Dermis microvascular lymphatic vessel endothelial cell (primary cell): ENCODE measurements at regions not wholly inside any gene's neighbourhood (a gene's known extent, or its start where the extent isn't known, plus 50 kb on each side); places are given as distances from the start of the nearest gene placed in this dataset.
"Not testable (repeated sequence)": the region's sequence is repeated elsewhere in the genome, so short reads cannot be mapped to it uniquely, and the experiment has no call there.

Experiments
- DNase-seq, 2 donors: peaks; one replicate each; pipeline versions ENCODE4 v3.0.0 to v3.0.0-alpha.2; 2010; ENCODE audit warnings: low read depth in 2 of 2

DNA sequence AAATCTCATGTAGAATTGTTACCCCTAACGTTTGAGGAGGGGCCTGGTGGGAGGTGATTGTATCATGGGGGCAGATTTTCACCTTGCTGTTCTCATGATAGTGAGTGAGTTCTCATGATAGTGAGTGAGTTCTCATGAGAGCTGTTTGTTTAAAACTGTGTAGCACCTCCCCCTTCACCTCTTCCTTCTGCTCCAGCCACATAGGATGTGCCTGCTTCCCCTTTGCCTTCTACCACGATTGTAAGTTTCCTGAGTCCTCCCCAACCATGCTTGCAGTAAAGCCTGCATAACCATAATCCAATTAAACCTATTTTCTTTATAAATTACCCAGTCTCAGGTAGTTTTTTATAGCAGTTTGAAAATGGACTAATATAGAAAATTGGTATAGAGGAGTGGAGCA lies 1783.7 kb upstream of the CDH9 start:
- DNase-seq: no peak

DNA sequence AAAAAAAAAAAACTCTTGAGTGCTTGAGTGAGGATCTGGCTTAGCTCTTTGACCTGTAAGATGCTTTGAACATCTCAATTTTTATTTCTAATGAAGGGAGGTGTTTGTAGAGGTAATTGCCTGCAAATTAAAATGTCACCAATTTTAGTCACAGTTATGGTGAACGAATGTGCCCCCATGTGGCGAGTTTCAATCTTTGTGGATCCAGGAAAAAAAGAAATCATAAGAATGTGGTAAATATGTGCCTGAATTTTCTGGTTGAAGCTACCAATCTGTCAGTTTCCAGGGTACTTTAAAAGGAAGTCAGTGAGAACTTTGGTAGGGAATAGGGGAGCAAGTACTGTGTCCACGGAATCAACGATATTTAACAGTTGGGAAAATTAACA lies 1772.4 kb upstream of the CDH9 start:
- DNase-seq: no peak

DNA sequence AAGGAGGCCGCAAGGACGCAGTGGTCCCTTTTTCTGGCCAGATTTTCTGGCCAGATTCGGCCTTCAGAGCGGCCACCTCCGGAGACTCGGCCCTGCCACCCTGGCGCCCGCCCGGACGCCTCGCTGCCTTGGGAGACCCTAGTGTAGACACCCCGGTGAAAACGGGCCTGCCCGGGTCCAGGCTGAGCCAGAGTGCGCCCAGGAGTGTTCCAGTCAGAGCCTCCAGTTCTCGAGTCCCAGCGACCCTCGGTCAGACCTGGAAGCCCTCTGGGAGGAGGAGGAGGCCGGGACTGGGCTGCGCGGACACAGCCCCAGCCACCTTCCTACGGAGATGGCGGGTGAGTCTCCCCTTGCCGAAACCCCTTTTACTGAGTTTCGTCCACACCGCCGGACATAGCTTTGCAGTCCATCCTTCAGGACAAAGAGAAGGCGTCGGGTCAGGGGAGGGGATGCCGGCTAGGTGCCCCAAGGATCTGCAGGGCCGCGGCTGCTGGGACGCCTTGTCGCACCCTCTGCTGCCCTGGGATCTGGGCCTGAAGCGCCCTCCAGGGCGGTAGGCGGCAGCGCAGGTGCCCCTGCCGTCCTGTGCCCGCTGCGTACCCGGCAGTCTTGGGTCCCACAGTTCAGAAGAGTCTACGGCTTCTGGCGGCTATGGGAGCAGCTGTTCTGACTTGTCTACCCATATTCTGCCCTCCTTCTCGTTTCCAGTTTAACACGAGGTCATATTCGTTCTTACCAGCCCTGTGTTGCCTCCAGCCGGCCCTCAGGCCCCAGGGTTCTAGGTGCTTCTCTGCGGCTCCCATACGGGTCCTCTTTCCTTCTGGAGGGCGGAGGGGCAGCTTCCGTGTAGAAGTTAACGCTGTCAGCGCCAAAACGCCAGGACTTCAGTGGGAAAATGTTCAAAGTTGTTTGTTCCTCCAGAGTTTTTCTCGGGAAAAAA lies 1771.7 kb upstream of the CDH9 start:
- DNase-seq: no peak

- no peak for DNase-seq
Measured at GRCh38 chr5:28808967-28809810, 1770.8 kb upstream of the CDH9 start.

DNA sequence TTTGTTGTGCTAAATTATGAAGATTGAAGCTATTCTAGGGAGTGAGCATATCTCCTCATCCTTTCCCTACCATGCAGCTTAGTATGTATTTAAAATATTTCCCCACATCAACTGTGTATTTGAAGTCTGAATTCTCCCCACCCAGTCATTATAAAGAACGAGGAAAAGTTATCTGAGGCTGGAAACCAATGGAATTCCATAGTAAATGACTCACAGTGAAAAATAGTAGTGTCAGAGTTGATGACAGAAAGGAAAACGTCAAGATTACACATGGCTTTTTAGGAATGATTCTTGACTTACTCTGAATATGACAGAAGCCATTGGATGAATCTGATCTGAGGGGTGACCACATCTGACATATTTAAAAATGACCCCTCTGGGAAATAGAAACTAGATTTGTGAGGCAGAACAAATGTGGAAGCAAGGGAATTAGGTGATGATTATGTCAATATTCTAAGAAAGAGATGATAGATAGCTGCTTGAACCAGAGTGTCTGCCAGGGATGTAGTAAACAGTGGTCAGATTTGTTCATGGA lies 1768.9 kb upstream of the CDH9 start:
- DNase-seq: no peak

GRCh38 chr5:28799035-28799434 lies 1760.6 kb upstream of the CDH9 start:
- DNase-seq: not testable (repeated sequence)

DNA sequence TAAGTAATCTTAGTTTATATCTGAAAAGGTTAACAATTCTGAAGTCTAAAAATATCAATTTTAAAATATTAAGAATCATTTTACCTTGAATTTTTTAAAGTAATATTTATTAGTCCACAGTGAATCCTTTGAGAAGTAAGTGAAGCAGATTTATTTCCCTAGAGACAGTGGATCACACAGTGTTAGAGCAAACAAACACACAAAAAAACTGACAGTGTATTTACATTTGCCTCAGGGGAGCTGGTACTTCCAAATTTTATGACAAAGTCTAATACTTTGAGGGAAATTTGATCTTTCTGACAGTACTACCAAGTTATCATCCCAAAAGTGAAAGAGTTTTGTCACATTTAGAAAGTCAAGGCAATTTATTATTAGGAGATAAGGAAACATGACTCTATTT lies 1750.6 kb upstream of the CDH9 start:
- no peak for DNase-seq

DNA sequence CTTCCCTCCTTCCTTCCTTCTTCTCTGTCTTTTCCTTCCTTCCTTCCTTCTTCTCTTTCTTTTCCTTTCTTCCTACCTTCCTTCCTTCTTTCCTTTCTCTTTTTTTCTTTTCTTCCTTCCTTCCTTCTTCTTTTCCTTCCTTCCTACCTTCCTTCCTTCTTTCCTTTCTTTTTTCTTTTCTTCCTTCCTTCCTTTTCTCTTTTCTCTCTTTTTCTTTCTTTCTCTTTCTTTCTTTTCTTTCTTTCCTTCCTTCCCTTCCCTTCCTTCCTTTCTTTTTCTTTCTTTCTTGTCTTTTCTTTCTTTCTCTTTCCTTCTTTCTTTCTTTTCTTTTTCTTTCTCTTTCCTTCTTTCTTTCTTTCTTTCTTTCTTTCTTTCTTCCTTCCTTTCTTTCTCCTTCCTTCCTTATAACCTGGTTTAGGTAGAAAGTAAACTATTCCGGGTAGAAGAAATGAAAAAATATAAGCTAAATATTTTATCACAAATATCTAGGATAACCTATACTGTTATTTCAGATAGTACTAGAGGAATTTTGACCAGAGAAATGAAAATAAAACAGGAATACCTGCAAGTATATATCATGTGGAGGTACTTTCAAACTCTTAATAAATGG lies 1741.8 kb upstream of the CDH9 start:
- DNase-seq: no peak

DNA sequence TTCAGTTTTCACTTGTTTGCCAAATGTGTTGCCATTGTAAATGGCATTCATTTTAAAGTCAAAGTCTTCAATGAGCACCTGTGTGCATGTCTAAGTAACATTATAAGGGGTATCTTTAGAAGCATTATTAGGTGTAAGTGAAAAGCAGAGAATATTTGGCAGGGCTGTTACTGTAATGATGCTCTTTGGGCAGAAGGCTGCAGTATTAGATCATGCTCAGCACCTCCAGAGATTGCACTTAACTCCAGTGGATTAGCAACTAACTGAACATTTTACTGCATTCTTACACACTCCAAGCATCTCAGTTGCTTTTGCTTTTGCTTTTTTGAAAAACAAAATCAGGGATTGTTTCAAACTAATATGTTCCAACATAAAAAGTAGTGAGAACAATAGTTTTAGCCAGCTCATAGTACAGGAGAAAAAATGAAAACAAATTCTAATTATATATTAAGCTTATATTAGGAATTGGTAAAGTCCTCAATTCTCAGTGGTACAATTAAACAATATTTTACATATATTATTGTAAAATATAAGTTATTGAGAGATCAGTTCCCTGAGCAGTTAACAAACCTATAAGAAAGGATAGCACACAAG lies 1740.9 kb upstream of the CDH9 start:
- no peak for DNase-seq

DNA sequence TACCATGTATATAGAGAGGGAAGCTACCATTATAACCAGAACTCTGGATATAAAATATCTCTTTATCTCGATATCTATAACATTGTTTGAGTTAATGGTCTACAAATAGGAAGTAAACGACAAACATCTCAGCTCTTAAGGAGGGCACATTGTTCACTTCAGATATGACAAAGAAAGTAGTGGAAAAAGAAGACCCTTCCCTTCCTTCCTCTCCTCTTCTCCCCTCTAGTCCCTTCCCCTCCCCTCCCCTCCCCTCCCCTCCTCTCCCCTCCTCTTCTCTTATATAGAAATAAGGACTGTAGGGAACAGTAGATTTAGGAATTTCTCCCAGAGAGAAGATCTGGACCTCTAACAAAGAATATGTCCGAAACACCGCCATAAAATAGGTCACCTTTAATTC lies 1731.9 kb upstream of the CDH9 start:
- no peak for DNase-seq

GRCh38 chr5:28766565-28767158 lies 1728.3 kb upstream of the CDH9 start:
- DNase-seq: peak; percentile 13 to 20

GRCh38 chr5:28751396-28751795 lies 1713.0 kb upstream of the CDH9 start:
- no peak for DNase-seq

- DNase-seq: no peak
Measured at GRCh38 chr5:28750251-28750650, 1711.9 kb upstream of the CDH9 start.

GRCh38 chr5:28748446-28748845 lies 1710.1 kb upstream of the CDH9 start:
- no peak for DNase-seq

GRCh38 chr5:28743716-28744110 lies 1705.3 kb upstream of the CDH9 start:
- no peak for DNase-seq

DNA sequence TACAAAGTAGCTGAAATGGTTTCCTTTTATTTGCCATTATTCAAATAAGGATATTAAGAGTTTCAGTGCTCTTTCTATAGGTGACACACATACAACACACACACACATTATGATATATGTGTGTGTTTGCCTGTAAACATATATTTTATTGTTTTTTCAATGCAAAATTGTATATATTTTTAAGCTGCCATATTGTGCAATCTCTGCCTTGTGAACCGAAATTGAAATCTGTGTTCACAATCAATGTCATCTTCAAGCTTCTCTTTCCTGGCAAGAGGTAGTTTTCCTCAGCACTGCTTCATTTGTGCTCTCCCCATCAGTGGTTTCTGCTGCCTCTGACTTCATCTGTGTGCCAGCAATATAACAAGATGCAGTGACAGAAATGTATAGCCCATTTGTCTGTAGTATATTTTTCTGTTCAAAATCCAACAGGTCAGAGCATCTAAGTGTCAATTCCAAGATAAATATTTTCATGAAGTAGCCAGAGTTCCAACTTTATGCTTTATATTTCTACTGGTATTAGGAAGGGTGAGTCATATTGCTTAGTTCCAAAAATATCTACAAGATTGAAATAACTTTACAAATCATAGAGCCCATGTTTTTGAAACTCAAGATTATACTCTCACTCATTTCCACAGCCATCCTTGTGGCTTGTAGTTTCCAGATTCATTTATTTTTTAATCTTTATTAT lies 1704.8 kb upstream of the CDH9 start:
- no peak for DNase-seq

DNA sequence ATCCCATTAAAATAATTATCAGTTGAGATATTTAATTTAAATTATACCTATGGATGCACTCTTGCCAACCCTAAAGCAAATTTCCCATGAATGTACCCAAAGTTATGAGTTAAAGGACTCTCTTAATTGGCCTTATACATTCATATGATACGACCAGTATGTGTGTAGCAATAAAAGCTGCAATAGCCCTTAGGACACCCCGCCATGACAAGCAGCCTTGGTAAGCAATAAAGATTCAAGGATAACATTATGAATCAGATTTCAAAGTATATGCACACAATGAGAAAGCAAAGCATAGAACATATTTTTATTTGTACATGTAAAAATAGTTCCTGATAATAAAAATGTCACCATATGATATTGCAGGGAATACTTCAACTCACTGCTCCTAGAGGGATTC lies 1699.3 kb upstream of the CDH9 start:
- no peak for DNase-seq

DNA sequence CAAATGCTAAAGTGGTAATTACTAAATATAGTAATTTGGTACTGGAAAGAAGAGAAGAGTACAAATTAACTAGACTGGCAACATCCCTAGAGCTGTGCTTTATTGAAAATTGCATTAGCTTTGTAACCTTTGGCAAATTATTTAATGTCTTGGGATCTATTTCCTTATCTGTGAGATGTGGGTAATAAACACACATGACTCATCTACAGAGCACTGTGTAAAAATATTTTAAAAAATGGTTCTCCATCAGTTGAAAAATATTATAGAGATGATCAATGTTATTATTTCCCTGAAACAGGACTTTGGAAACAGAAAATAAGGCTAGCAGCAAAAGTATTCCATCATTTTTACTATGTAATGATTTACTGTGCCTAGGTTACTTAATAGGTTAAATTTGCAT lies 1698.8 kb upstream of the CDH9 start:
- DNase-seq: no peak

GRCh38 chr5:28734396-28734795 lies 1696.0 kb upstream of the CDH9 start:
- no peak for DNase-seq

DNA sequence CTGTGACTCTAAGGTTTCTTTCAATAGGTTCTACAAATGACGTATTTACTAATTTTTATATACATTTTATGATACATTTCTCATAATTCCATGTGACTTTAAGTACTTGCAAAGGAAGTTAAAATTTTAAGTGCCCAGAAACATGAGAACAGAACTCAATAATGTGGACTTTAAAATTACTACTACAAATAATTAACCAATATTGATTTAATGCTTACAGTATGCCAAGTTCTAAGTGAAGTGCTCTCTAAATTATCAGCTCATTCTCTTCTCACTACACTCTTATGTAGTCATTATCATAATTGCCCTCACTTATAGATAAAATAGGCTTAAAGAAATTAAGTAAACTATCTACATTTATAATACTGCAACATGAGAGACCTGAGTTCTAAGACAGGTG lies 1690.7 kb upstream of the CDH9 start:
- DNase-seq: no peak

DNA sequence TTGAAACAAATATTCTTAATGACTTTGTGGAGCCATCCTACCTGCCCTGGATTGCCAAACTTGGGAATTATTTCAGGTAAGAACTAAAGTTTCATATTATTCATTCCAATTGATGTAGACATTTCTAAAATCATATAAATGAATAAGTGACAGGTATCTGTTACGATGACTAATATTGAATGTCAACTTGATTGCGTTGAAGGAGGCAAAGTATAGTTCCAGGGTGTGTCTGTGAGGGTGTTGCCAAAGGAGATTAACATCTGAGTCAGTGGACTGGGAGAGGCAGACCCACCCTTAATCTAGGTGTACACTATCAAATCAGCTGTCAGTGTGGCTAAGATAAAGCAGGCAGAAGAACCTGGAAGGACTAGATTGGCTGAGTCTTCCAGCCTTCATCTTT lies 1688.4 kb upstream of the CDH9 start:
- no peak for DNase-seq
